ENCODE measurements at regions not wholly inside any gene's neighbourhood (a gene's known extent, or its start where the extent isn't known, plus 50 kb on each side); places are given as distances from the start of the nearest gene placed in this dataset.
"Not testable (repeated sequence)": the region's sequence is repeated elsewhere in the genome, so short reads cannot be mapped to it uniquely, and the experiment has no call there.

DNA sequence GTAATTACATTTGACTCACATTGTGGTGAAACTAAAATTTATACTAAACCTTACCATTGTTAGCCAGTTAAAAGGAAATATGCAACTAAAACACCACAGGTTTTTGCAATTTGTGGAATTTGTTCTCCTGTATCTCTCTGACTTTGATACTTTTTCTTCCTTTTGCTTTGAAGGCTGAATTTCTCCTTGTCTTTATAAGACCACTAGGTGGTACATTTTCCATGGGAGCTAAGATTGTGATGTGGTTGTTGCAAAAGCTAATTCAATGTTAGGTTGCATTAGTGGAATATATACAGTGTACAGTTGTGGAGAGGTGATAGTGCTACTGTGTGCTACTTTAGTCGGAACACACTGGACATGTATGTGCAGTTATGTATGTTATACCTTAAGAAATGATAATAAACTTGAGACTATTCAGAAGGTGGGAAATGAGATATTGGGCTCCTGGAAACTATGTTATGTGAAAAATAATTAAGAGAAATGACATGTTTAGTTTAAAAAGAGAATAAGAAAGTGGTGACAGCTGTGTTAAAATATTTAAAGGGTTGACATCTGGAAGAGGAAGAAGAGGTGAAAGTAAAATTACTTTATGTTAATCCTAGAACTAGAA lies 70.3 kb downstream of the ARL9 start:
- FAIRE-seq: peak; percentile 32

GRCh38 chr4:56592417-56592816 lies 86.8 kb downstream of the ARL9 start:
- FAIRE-seq: not testable (repeated sequence)
